GM18907 (cell line): ENCODE measurements at regions not wholly inside any gene's neighbourhood (a gene's known extent, or its start where the extent isn't known, plus 50 kb on each side); places are given as distances from the start of the nearest gene placed in this dataset.

Experiments
- ATAC-seq: cut with Tn5 transposase; IDR thresholded peaks from one replicate; pipeline ENCODE4 v1.9.1; 2021; ENCODE audit warnings: mild to moderate bottlenecking, moderate library complexity; ENCODE audit not compliant: unreplicated experiment

- no peak for ATAC-seq
Observed at GRCh38 chr11:11081776-11082175, 223.9 kb upstream of the ZBED5 start.

GRCh38 chr11:11081288-11081687 lies 223.4 kb upstream of the ZBED5 start:
- no peak for ATAC-seq

- no peak for ATAC-seq
Observed at GRCh38 chr11:11078344-11079086, 220.7 kb upstream of the ZBED5 start.

- no peak for ATAC-seq
Observed at GRCh38 chr11:11077898-11078297, 220.0 kb upstream of the ZBED5 start.

GRCh38 chr11:11076879-11077278 lies 219.0 kb upstream of the ZBED5 start:
- no peak for ATAC-seq

GRCh38 chr11:11076276-11076675 lies 218.4 kb upstream of the ZBED5 start:
- no peak for ATAC-seq

GRCh38 chr11:11075515-11076171 lies 217.8 kb upstream of the ZBED5 start:
- ATAC-seq, result no peak

- ATAC-seq, result no peak
Observed at GRCh38 chr11:11074686-11075335, 217.0 kb upstream of the ZBED5 start.

GRCh38 chr11:11073996-11074395 lies 216.1 kb upstream of the ZBED5 start:
- no peak for ATAC-seq

- ATAC-seq, result no peak
Observed at GRCh38 chr11:11072067-11072466, 214.2 kb upstream of the ZBED5 start.

GRCh38 chr11:11071486-11071885 lies 213.6 kb upstream of the ZBED5 start:
- ATAC-seq, result no peak

GRCh38 chr11:11070976-11071375 lies 213.1 kb upstream of the ZBED5 start:
- no peak for ATAC-seq

- no peak for ATAC-seq
Observed at GRCh38 chr11:11069841-11070835, 212.3 kb upstream of the ZBED5 start.

- ATAC-seq, result no peak
Observed at GRCh38 chr11:11068113-11068512, 210.3 kb upstream of the ZBED5 start.

- no peak for ATAC-seq
Observed at GRCh38 chr11:11065396-11065795, 207.5 kb upstream of the ZBED5 start.

GRCh38 chr11:11057472-11057854 lies 199.6 kb upstream of the ZBED5 start:
- no peak for ATAC-seq

GRCh38 chr11:11056749-11057471 lies 199.1 kb upstream of the ZBED5 start:
- ATAC-seq, result no peak

- ATAC-seq, result no peak
Observed at GRCh38 chr11:11056316-11056715, 198.5 kb upstream of the ZBED5 start.

- no peak for ATAC-seq
Observed at GRCh38 chr11:11047851-11048610, 190.2 kb upstream of the ZBED5 start.

GRCh38 chr11:11046781-11047180 lies 188.9 kb upstream of the ZBED5 start:
- no peak for ATAC-seq
